GM18867 (cell line): ENCODE measurements at regions not wholly inside any gene's neighbourhood (a gene's known extent, or its start where the extent isn't known, plus 50 kb on each side); places are given as distances from the start of the nearest gene placed in this dataset.

Source experiments
- ATAC-seq: cut with Tn5 transposase; IDR thresholded peaks from one replicate; pipeline ENCODE4 v1.9.1; 2021; ENCODE audit warnings: mild to moderate bottlenecking, moderate library complexity; ENCODE audit not compliant: unreplicated experiment

GRCh38 chr19:29098091-29098490 is 114.9 kb downstream of the UQCRFS1 start:
- ATAC-seq: no peak

- no peak for ATAC-seq
These were observed 116.1 kb downstream of the UQCRFS1 start for GRCh38 chr19:29096896-29097295.

- no peak for ATAC-seq
These were observed 119.4 kb downstream of the UQCRFS1 start for GRCh38 chr19:29093553-29093908.

- ATAC-seq: no peak
These were observed 120.0 kb downstream of the UQCRFS1 start for GRCh38 chr19:29092712-29093552.

- no peak for ATAC-seq
These were observed 122.0 kb downstream of the UQCRFS1 start for GRCh38 chr19:29090783-29091526.

- ATAC-seq: no peak
These were observed 123.6 kb downstream of the UQCRFS1 start for GRCh38 chr19:29089315-29089870.

GRCh38 chr19:29088761-29089160 is 124.2 kb downstream of the UQCRFS1 start:
- no peak for ATAC-seq

- ATAC-seq: no peak
These were observed 126.3 kb downstream of the UQCRFS1 start for GRCh38 chr19:29086646-29087045.

- ATAC-seq: no peak
These were observed 126.8 kb downstream of the UQCRFS1 start for GRCh38 chr19:29086182-29086581.

GRCh38 chr19:29085630-29086029 is 127.3 kb downstream of the UQCRFS1 start:
- ATAC-seq: no peak

- ATAC-seq: no peak
These were observed 127.7 kb downstream of the UQCRFS1 start for GRCh38 chr19:29085206-29085605.

- ATAC-seq: no peak
These were observed 128.7 kb downstream of the UQCRFS1 start for GRCh38 chr19:29084266-29084665.

GRCh38 chr19:29083863-29084262 is 129.1 kb downstream of the UQCRFS1 start:
- ATAC-seq: no peak

GRCh38 chr19:29079356-29080032 is 133.5 kb downstream of the UQCRFS1 start:
- ATAC-seq: no peak

GRCh38 chr19:29076963-29077362 is 136.0 kb downstream of the UQCRFS1 start:
- no peak for ATAC-seq

GRCh38 chr19:29076161-29076560 is 136.8 kb downstream of the UQCRFS1 start:
- ATAC-seq: no peak

GRCh38 chr19:29075149-29075548 is 137.8 kb downstream of the UQCRFS1 start:
- no peak for ATAC-seq

GRCh38 chr19:29074579-29074978 is 138.4 kb downstream of the UQCRFS1 start:
- no peak for ATAC-seq

- no peak for ATAC-seq
These were observed 145.1 kb downstream of the UQCRFS1 start for GRCh38 chr19:29067831-29068230.

GRCh38 chr19:29062475-29063435 is 150.2 kb downstream of the UQCRFS1 start:
- ATAC-seq: no peak
